ENCODE measurements at regions not wholly inside any gene's neighbourhood (a gene's known extent, or its start where the extent isn't known, plus 50 kb on each side); places are given as distances from the start of the nearest gene placed in this dataset.

DNA sequence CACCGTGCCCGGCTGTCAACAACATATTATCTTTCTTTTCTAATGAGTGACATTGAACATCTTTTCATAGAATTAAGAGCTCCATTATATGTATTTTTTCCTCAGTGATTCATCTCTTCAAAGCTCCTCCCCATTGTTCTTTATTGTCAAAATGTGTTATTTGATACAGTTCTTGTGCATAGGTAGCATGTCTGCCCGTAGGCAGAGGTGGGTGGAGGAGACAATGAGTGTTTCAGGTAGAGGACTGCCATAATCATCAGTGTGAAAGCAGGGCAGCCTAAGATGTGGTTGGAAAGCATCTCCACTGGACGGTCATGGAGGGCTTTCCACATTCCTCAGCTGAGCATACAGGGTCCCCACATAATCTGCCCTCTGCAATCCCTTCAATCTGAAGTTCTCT is 452.0 kb upstream of the MCTP2 start:
- DNase-seq = no peak
- Histone ChIP-seq H3K4me1 (no peaks in the 10 kb centered on the region), H3K9me3 (no peaks in the 10 kb centered on the region), H3K36me3 (no peaks in the 10 kb centered on the region), H3K4me3 (no peak overlapping the region), H3K27me3 (no peaks in the 10 kb centered on the region), H3K27ac (no peak overlapping the region)
- TF ChIP-seq POLR2A (IDR thresholded peaks at IDR 0.05) = no peak
- TF ChIP-seq, protein P1, sequence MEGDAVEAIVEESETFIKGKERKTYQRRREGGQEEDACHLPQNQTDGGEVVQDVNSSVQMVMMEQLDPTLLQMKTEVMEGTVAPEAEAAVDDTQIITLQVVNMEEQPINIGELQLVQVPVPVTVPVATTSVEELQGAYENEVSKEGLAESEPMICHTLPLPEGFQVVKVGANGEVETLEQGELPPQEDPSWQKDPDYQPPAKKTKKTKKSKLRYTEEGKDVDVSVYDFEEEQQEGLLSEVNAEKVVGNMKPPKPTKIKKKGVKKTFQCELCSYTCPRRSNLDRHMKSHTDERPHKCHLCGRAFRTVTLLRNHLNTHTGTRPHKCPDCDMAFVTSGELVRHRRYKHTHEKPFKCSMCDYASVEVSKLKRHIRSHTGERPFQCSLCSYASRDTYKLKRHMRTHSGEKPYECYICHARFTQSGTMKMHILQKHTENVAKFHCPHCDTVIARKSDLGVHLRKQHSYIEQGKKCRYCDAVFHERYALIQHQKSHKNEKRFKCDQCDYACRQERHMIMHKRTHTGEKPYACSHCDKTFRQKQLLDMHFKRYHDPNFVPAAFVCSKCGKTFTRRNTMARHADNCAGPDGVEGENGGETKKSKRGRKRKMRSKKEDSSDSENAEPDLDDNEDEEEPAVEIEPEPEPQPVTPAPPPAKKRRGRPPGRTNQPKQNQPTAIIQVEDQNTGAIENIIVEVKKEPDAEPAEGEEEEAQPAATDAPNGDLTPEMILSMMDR (IDR thresholded peaks at IDR 0.05) = no peak

DNA sequence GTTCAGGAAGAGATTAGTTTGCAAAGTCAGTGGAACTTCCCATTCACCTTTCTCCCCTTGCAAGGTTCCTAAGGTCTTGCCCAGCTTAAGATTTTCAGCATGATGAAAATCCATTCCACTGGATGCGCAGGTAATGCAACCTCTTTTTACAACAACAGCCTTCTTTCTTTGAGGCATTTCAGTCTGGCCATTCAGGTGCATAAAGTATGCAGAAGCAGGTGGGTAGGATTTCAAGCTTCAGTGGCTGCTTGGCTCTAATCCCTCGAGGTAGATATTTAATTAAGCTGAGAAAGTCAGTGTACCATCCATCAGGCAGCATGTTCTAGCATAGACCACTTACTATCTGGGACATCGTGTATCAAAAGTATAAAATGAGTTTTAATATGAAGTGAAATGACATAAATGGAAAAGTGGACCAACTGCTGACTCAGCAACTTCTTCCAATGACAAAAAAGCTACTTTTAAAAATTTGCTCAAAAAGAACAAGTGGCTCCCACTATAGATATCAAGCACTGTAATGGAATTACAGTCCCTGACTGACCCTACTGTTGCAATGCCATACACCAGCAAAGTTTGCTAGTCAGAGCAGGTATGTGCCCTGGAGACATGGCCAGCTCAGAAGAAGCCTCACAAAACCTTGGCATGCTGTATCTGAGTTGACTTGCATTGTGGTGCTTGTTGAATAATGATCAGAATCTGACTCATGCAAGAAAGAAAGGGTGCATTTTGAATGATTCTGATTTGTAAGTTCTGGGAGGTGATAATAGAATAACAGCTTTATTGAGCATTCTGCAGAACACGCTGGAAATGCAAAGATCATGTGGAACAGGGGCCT is 459.9 kb upstream of the MCTP2 start:
- H3K4me3 ChIP-seq = no peak overlapping the region
- TF ChIP-seq, protein P1 (IDR thresholded peaks at IDR 0.05) = no peak
- no peak for TF ChIP-seq POLR2A (IDR thresholded peaks at IDR 0.05)
- no peaks in the 10 kb centered on the region for H3K4me1 ChIP-seq
- H3K36me3 ChIP-seq = no peaks in the 10 kb centered on the region
- H3K27me3 ChIP-seq = no peaks in the 10 kb centered on the region
- no peak overlapping the region for H3K27ac ChIP-seq
- no peak for DNase-seq
- H3K9me3 ChIP-seq = no peaks in the 10 kb centered on the region

DNA sequence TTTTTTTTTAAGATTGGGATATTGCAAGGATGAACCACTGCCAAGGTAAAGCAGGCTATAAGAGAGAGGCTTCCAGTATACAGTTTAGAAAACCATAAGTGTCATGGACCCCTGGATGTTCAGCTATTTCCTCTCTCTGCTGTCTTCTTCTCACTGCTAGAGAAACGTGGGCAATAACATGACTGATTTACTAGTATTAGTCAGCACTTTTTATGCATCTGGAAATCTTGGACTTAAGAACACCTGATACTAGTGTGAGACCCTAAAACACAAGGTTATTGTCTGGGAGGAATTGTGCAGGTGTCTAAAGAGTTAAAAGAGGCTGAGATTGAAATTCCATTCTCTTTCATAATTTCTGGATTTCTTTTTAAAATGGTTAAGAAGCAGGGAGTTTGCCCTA is 460.6 kb upstream of the MCTP2 start:
- TF ChIP-seq, protein P1 (IDR thresholded peaks at IDR 0.05) = no peak
- no peak for TF ChIP-seq POLR2A (IDR thresholded peaks at IDR 0.05)
- Histone ChIP-seq H3K27me3 (no peaks in the 10 kb centered on the region), H3K27ac (no peak overlapping the region), H3K4me3 (no peak overlapping the region), H3K9me3 (no peaks in the 10 kb centered on the region), H3K4me1 (no peaks in the 10 kb centered on the region), H3K36me3 (no peaks in the 10 kb centered on the region)
- DNase-seq = no peak

DNA sequence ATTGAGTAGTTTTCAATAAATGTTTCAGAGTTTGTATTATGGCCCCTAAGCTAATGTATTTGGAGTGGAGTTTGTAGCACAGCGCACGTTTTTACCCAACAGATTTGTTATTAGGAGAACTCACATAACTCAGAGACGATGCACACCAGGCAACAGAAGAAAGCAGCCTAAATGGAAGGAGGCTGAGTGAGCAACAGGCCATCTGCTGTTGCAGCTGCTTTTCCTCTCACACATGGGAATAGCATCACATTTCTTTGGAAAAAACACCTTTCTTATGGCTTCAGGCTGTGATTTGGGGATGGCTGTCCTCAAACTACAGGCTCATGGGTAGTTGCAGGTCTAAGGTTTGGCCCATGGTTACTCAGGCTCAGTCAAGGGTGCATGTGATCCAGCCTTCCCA is 469.3 kb upstream of the MCTP2 start:
- no peaks in the 10 kb centered on the region for H3K27me3 ChIP-seq
- no peaks in the 10 kb centered on the region for H3K4me1 ChIP-seq
- H3K36me3 ChIP-seq = no peaks in the 10 kb centered on the region
- no peaks in the 10 kb centered on the region for H3K9me3 ChIP-seq
- no peak for TF ChIP-seq POLR2A (IDR thresholded peaks at IDR 0.05)
- TF ChIP-seq, protein P1 (IDR thresholded peaks at IDR 0.05) = no peak
- no peak overlapping the region for H3K4me3 ChIP-seq
- H3K27ac ChIP-seq = no peak overlapping the region
- DNase-seq = no peak

DNA sequence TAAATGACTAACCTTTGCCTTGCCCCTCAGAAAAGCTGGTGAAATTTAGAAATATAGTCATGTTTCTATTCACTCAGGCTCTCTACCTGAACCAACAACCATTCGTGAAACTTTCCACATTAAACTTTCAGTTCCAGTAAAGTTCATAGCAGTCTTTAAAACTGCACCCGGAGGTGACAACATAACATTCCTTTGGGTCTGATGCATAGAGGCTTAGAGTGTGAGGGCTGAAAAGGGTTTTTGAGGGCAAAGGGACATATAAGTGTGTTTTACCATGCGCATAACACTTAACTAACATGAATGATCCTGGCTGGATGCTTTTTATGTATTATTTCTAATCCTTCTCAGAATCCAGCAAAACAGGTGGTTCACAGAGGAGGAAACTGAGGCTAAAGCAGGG is 471.7 kb upstream of the MCTP2 start:
- H3K27me3 ChIP-seq = no peaks in the 10 kb centered on the region
- no peak for DNase-seq
- H3K36me3 ChIP-seq = no peaks in the 10 kb centered on the region
- no peaks in the 10 kb centered on the region for H3K9me3 ChIP-seq
- no peak overlapping the region for H3K27ac ChIP-seq
- H3K4me3 ChIP-seq = no peak overlapping the region
- H3K4me1 ChIP-seq = no peaks in the 10 kb centered on the region
- TF ChIP-seq, protein P1 (IDR thresholded peaks at IDR 0.05) = no peak
- TF ChIP-seq POLR2A (IDR thresholded peaks at IDR 0.05) = no peak
